ENCODE measurements at regions not wholly inside any gene's neighbourhood (a gene's known extent, or its start where the extent isn't known, plus 50 kb on each side); places are given as distances from the start of the nearest gene placed in this dataset.

- no peak for TF ChIP-seq CTCF (IDR thresholded peaks at IDR 0.05 in 4 of 5, conservative IDR thresholded peaks at IDR 0.05 in 1 of 5)
- TF ChIP-seq POLR2A (IDR thresholded peaks at IDR 0.05) = no peak
These were observed 455.4 kb upstream of the TBL1XR1 start for GRCh38 chr3:177652556-177653291.
